IPS DF 19.7 (cell line): ENCODE measurements at regions not wholly inside any gene's neighbourhood (a gene's known extent, or its start where the extent isn't known, plus 50 kb on each side); places are given as distances from the start of the nearest gene placed in this dataset.

Experiments used
- DNase-seq: peaks from one replicate; pipeline ENCODE4 v3.0.0-alpha.2; 2013; ENCODE audit warnings: low read depth, low spot score

- DNase-seq = no peak
Observed at GRCh38 chr10:3867454-3868270, 82.7 kb upstream of the KLF6 start.

- no peak for DNase-seq
Observed at GRCh38 chr10:3866332-3866731, 81.3 kb upstream of the KLF6 start.

GRCh38 chr10:3865565-3865964 lies 80.6 kb upstream of the KLF6 start:
- DNase-seq = no peak

GRCh38 chr10:3861795-3862194 lies 76.8 kb upstream of the KLF6 start:
- no peak for DNase-seq

GRCh38 chr10:3858051-3858845 lies 73.2 kb upstream of the KLF6 start:
- DNase-seq = no peak

GRCh38 chr10:3857318-3857717 lies 72.3 kb upstream of the KLF6 start:
- no peak for DNase-seq

GRCh38 chr10:3856593-3856992 lies 71.6 kb upstream of the KLF6 start:
- DNase-seq = no peak

- DNase-seq = no peak
Observed at GRCh38 chr10:3853547-3854303, 68.7 kb upstream of the KLF6 start.

GRCh38 chr10:3853016-3853415 lies 68.0 kb upstream of the KLF6 start:
- DNase-seq = no peak

- DNase-seq = no peak
Observed at GRCh38 chr10:3852147-3852904, 67.3 kb upstream of the KLF6 start.

GRCh38 chr10:3850999-3851937 lies 66.3 kb upstream of the KLF6 start:
- DNase-seq = no peak

GRCh38 chr10:3848775-3849635 lies 64.0 kb upstream of the KLF6 start:
- DNase-seq = no peak

GRCh38 chr10:3848005-3848774 lies 63.2 kb upstream of the KLF6 start:
- DNase-seq = no peak

- no peak for DNase-seq
Observed at GRCh38 chr10:3846736-3847135, 61.7 kb upstream of the KLF6 start.

- no peak for DNase-seq
Observed at GRCh38 chr10:3844491-3845025, 59.5 kb upstream of the KLF6 start.

- DNase-seq = no peak
Observed at GRCh38 chr10:3838460-3839437, 53.7 kb upstream of the KLF6 start.
